HL-60 (cell line): ENCODE measurements at regions not wholly inside any gene's neighbourhood (a gene's known extent, or its start where the extent isn't known, plus 50 kb on each side); places are given as distances from the start of the nearest gene placed in this dataset.

Experiments used
- DNase-seq, 2 experiments: peaks; one replicate each; pipeline ENCODE4 v3.0.0-alpha.2; 2010 to 2020; ENCODE audit warnings: low read depth in 1 of 2, low spot score in 1 of 2
- H3K27ac ChIP-seq: fragments of 250-450 bp; sonication (Bioruptor Pico); replicated peaks from 2 replicates; pipeline ENCODE4 v1.5.1; 2020; ENCODE audit warnings: mild to moderate bottlenecking, moderate library complexity
- H3K27me3 ChIP-seq: fragments of 250-450 bp; sonication (Bioruptor Pico); 2 replicates; pipeline ENCODE4 v1.5.1; 2021; ENCODE audit warnings: mild to moderate bottlenecking, moderate library complexity; ENCODE audit not compliant: insufficient read depth, poor library complexity, severe bottlenecking
- H3K4me3 ChIP-seq: replicated peaks from 2 replicates; pipeline ENCODE4 v1.5.1; 2011; ENCODE audit warnings: mild to moderate bottlenecking, control low read depth, low read length; ENCODE audit not compliant: insufficient read depth
- GABPA ChIP-seq: IDR thresholded peaks from 2 replicates; pipeline ENCODE4 v1.6.1; 2012; ENCODE audit warnings: low read depth
- POLR2AphosphoS5 ChIP-seq: IDR thresholded peaks from 2 replicates; pipeline ENCODE4 v1.6.1; 2012; ENCODE audit warnings: low read depth
- REST ChIP-seq: IDR thresholded peaks from 2 replicates; pipeline ENCODE4 v1.6.1; 2012; ENCODE audit warnings: low read depth; ENCODE audit not compliant: insufficient replicate concordance
- SPI1 ChIP-seq: IDR thresholded peaks from 2 replicates; pipeline ENCODE4 v1.6.1; 2012; ENCODE audit warnings: low read depth, mild to moderate bottlenecking, borderline replicate concordance
- TF ChIP-seq, protein P1 (sequence below): IDR thresholded peaks from one replicate; pipeline ENCODE4 v1.5.1; 2011; ENCODE audit warnings: low read length, control low read depth, inconsistent platforms; ENCODE audit not compliant: insufficient read depth

DNA sequence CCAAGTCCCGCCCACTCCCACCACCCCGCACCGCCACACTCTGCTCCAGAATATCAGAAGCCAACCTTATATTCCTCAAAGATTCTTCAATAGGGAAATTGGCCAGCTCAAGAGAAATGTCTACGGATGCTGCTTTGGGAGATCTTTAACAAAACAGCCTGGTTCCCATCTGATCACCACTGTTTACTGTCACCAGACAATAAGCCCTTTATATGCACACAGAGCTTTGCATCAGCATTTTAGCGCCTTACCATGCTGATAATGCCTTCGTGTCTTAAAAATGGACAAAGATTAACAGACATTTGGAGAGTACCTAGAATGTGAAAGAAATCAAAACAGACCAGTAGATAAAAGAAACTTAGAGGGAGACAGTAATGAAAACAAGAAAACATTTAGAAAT, 141.7 kb upstream of the SYT6 start:
- DNase-seq = no peak
- Histone ChIP-seq H3K27ac (no peak overlapping the region), H3K4me3 (no peak overlapping the region), H3K27me3 (no peaks in the 10 kb centered on the region)
- TF ChIP-seq, protein P1, sequence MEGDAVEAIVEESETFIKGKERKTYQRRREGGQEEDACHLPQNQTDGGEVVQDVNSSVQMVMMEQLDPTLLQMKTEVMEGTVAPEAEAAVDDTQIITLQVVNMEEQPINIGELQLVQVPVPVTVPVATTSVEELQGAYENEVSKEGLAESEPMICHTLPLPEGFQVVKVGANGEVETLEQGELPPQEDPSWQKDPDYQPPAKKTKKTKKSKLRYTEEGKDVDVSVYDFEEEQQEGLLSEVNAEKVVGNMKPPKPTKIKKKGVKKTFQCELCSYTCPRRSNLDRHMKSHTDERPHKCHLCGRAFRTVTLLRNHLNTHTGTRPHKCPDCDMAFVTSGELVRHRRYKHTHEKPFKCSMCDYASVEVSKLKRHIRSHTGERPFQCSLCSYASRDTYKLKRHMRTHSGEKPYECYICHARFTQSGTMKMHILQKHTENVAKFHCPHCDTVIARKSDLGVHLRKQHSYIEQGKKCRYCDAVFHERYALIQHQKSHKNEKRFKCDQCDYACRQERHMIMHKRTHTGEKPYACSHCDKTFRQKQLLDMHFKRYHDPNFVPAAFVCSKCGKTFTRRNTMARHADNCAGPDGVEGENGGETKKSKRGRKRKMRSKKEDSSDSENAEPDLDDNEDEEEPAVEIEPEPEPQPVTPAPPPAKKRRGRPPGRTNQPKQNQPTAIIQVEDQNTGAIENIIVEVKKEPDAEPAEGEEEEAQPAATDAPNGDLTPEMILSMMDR = no peak
- TF ChIP-seq POLR2AphosphoS5 (no peak), GABPA (no peak), SPI1 (no peak), REST (no peak)

DNA sequence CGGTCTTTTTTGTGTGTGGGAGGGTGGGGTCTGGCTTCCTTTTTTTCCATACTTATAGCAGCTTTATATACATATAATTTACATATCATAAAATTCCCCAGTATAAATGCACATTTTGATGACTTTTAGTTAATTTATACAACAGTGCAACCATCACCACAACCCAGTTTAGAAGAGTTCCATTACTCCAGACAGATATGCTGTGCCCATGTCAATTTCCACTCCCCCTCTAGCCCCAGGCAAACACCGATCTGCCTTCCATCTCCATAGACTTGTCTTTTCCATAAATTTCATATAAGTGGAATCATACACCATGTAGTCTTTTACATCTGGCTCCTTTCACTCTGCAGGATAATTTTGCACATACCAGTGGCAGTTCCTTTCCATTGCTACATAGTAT, 139.2 kb upstream of the SYT6 start:
- Histone ChIP-seq H3K4me3 (no peak overlapping the region), H3K27ac (no peak overlapping the region), H3K27me3 (no peaks in the 10 kb centered on the region)
- DNase-seq = no peak
- TF ChIP-seq, protein P1 = no peak
- no peak for TF ChIP-seq POLR2AphosphoS5
- TF ChIP-seq SPI1 = no peak
- TF ChIP-seq REST = no peak
- no peak for TF ChIP-seq GABPA

DNA sequence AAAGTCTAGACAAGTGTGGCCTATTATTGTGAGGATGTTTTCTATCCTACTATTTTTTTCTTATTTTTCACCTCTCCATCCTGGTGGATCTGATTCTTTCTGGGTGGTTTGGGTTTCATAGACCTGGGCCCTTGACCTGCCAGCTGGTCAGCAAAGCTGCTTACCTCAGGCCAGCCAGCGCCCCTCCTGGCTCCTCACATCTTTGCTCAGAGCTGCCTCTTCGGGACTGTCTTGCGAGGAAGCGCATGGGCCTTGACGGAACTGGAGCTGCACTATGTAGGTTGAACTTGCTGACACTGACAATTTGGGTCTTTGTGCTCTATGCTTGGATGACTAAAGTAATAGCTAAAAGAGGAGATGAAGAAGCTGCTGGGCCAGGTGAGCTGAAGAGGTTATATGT, 138.5 kb upstream of the SYT6 start:
- no peak overlapping the region for H3K27ac ChIP-seq
- no peaks in the 10 kb centered on the region for H3K27me3 ChIP-seq
- DNase-seq = no peak
- no peak for TF ChIP-seq SPI1
- no peak for TF ChIP-seq POLR2AphosphoS5
- no peak for TF ChIP-seq GABPA
- no peak for TF ChIP-seq REST
- TF ChIP-seq, protein P1 = no peak
- no peak overlapping the region for H3K4me3 ChIP-seq
